Activated naive CD8-positive, alpha-beta T cell treated with anti-CD3 and anti-CD28 coated beads for 36 hours (primary cell): ENCODE measurements at regions not wholly inside any gene's neighbourhood (a gene's known extent, or its start where the extent isn't known, plus 50 kb on each side); places are given as distances from the start of the nearest gene placed in this dataset.

Experiments used
- DNase-seq: peaks from one replicate; pipeline ENCODE4 v3.0.0; 2021
- H3K27ac Mint-ChIP-seq: one replicate; pipeline ENCODE4 v1.8.0; 2022; ENCODE audit warnings: mild to moderate bottlenecking, moderate library complexity, mixed read lengths
- H3K27me3 Mint-ChIP-seq: one replicate; pipeline ENCODE4 v1.8.0; 2022; ENCODE audit warnings: mild to moderate bottlenecking, mixed read lengths
- H3K36me3 Mint-ChIP-seq: one replicate; pipeline ENCODE4 v1.8.0; 2021; ENCODE audit warnings: mild to moderate bottlenecking, mixed read lengths
- H3K4me1 Mint-ChIP-seq: one replicate; pipeline ENCODE4 v1.8.0; 2021; ENCODE audit warnings: mixed read lengths
- H3K4me3 Mint-ChIP-seq: one replicate; pipeline ENCODE4 v1.8.0; 2022; ENCODE audit warnings: mild to moderate bottlenecking, moderate library complexity, mixed read lengths
- H3K9me3 Mint-ChIP-seq: one replicate; pipeline ENCODE4 v1.8.0; 2022; ENCODE audit warnings: mixed read lengths

DNA sequence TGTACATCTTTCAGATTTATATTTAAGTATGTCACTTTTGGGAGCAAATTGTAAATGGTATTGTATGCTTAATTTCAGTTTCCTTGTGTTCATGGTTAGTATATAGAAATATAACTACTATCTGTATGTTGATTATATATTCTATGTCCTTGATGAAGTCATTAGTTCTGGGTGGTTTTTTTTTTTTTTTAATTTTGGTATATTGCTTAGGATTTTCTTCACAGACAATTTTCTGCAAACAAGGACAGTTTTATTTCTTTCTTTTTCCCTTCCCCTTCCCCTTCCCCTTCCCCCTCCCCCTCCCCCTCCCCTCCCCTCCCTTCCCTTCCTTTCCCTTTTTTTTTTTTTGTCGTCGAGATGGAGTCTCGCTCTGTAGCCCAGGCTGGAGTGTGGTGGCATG lies 430.0 kb downstream of the TYW1 start:
- Mint-ChIP-seq H3K27ac (no peak overlapping the region), H3K4me3 (no peak overlapping the region), H3K27me3 (peaks cover 6% of the 10 kb centered on the region), H3K36me3 (no peaks in the 10 kb centered on the region), H3K9me3 (no peaks in the 10 kb centered on the region), H3K4me1 (no peaks in the 10 kb centered on the region)
- no peak for DNase-seq

DNA sequence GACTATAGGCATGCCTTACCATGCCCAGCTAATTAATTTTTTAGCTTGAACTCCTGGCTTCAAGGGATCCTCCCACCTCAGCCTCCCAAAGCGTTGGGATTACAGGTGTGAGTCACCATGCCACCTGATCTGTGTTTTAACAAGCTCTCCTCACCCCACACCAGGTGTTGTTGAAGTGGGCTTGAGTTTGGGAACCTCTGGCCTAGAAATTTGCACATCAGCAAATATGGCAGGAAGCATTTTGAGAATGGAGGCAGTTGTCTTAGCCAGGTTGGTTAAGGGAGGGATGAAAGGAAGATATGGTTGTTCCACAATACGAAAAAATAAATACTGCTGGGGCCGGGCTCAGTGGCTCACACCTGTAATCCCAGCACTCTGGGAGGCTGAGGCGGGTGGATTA lies 433.1 kb downstream of the TYW1 start:
- Mint-ChIP-seq H3K4me1 (no peaks in the 10 kb centered on the region), H3K36me3 (no peaks in the 10 kb centered on the region), H3K27ac (no peak overlapping the region), H3K4me3 (no peak overlapping the region), H3K9me3 (peaks cover 11% of the 10 kb centered on the region), H3K27me3 (peaks cover 6% of the 10 kb centered on the region)
- DNase-seq, result no peak

DNA sequence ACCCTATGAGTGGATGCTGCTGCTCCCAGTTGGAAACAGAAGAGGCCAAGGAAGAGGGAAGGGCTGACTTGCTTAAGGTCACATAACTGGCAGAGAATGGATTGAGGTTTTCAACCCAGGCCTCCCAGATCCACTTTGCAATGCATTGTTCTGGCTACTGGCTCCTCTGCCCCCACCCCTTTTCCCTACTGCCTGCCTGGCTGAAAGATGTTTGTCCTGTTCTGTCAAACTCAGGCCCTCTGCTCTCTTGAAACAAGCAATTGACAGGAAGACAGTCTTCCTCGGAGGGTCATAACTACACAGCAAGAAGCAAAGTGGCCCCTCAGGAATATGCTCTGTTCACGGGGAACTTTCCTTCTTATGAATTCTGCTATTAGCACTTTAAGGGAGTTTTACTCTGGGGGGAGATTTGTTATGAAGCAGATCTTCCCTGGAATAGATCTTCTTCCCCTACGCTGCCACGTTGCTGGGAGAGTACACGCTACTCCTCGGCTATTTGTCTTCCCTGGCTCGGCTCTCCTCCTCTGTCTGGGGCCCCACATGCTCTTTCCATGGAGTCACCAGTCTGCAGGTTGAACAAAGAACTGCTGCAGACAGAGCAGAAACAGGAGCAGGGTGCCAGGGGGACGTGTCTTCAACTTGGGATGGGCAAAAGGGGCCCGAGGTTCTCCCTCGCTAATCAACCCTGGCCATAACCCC lies 436.1 kb downstream of the TYW1 start:
- Mint-ChIP-seq H3K9me3 (peaks cover 11% of the 10 kb centered on the region), H3K36me3 (no peaks in the 10 kb centered on the region)

DNA sequence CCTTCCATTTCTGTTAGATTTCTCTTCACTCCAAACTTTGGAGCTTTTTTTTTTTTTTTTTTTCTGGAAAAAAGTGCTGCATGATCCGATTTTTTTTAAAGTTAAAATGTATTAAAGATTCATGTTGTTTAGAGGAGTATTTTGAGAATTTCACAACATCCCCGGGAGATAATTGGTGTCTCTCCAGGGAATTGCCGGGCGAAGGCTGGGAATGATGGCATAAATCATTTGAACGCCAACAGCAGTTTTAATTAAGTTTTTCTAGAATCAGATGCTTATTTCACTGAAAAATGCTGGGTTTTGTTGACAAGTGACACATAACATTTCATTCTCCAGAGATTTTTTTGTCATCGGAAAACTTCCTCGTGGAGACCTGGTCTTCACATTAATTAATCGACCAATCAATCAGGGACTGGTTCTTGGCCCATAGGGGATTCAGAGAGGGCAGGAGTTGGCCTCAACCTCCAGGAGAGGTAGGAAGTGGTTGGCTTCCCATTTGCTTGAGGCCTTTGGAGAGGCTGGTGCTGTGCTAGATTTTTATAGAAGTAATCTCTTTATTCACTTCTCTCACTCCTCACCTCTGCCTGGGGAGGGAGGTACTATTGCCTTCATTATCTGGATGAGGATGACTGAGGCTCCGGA lies 439.4 kb downstream of the TYW1 start:
- no peaks in the 10 kb centered on the region for H3K4me1 Mint-ChIP-seq

More for the DNA sequence above, 436.1 kb downstream of the TYW1 start:
- Mint-ChIP-seq H3K27me3 (peaks cover 6% of the 10 kb centered on the region), H3K27ac (no peak overlapping the region), H3K4me3 (no peak overlapping the region), H3K4me1 (no peaks in the 10 kb centered on the region)
- no peak for DNase-seq

DNA sequence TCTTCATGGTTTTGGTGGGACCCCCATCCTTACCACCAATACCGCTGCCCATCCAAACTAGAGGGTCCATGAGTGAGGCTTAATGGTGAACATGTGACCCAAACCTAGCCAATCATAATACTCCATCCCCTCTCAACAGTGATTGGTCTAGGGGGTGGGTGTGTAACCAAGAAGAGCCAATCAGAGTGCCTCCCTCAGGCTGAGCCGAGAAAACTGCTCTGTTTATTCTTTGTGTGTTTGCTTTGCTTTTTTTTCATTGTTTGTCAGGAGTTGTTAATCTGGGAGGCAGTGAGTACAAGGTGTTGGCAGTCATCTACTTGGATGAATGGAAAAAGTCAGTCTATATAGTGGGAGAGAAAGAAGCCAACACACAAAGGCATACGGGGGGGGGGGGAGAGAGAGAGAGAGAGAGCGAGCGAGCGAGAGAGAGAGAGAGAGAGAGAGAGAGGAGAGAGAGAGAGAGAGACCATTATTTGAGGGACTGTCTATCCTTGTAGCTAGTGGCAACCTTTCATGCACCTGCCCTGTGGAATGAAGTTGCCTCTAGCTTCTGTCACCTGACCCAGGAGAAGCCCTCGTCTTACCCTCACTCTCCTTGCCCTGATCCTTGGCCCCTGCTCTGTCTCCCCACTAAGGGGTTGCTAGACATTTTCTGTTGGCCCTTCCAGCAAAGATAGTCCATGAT lies 441.7 kb downstream of the TYW1 start:
- no peak for DNase-seq
- H3K4me1 Mint-ChIP-seq, result no peaks in the 10 kb centered on the region
- no peak overlapping the region for H3K27ac Mint-ChIP-seq

More for the DNA sequence above, 439.4 kb downstream of the TYW1 start:
- Mint-ChIP-seq H3K4me3 (no peak overlapping the region), H3K9me3 (peaks cover 11% of the 10 kb centered on the region), H3K27ac (no peak overlapping the region), H3K27me3 (no peaks in the 10 kb centered on the region), H3K36me3 (no peaks in the 10 kb centered on the region)
- DNase-seq, result no peak

DNA sequence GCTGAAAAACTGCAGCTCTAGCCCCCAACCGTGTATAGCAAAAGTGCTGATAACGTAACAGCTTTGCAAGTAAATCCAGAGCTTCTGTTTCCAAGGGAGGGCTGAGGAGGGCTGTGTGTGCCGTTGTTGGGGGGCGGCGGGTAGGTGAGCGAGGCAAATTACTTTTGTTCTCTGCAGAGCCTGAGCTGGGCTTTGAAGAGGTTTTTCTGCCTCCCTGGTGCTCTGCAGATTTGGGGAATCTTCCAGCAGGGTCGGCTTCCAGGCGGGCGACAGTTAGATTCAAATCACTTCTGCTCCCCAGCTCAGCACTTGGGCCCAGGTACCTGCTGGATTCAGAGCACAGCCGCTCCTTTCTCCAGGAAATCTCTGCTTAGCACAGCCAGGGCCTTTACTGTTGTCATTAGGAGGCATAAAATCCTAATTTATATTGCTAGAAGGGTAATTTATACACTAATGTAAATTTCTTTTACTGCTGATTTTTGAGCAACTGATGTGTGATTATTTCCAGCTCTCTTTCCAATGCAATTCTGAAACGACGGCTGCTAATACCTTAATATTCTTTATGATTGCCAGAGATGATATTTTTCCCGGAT lies 442.4 kb downstream of the TYW1 start:
- Mint-ChIP-seq H3K36me3 (no peaks in the 10 kb centered on the region), H3K27me3 (no peaks in the 10 kb centered on the region), H3K4me3 (no peak overlapping the region), H3K4me1 (no peaks in the 10 kb centered on the region), H3K27ac (no peak overlapping the region), H3K9me3 (peaks cover 1% of the 10 kb centered on the region)
- DNase-seq, result no peak

More for the DNA sequence above, 441.7 kb downstream of the TYW1 start:
- no peaks in the 10 kb centered on the region for H3K36me3 Mint-ChIP-seq
- peaks cover 6% of the 10 kb centered on the region for H3K9me3 Mint-ChIP-seq
- H3K4me3 Mint-ChIP-seq, result no peak overlapping the region
- H3K27me3 Mint-ChIP-seq, result no peaks in the 10 kb centered on the region

DNA sequence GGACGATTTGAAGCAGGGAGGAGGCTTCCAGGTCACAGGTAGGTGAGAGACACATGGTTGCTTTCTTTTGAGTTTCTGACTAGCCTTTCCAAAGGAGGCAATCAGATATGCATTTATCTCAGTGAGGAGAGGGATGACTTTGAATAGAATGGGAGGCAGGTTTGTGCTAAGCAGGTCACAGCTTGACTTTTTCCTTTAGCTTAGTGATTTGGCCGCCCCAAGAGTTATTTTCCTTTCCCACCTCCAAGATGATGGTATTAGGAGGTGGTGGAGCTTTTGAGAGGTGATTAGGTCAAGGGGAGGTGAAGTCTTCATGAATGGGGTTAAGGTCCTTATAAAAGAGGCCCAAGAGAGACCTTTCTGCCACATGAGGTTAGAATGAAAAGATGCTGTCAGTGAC lies 443.7 kb downstream of the TYW1 start:
- Mint-ChIP-seq H3K36me3 (no peaks in the 10 kb centered on the region), H3K9me3 (peaks cover 2% of the 10 kb centered on the region), H3K27ac (no peak overlapping the region), H3K4me1 (no peaks in the 10 kb centered on the region), H3K4me3 (no peak overlapping the region), H3K27me3 (no peaks in the 10 kb centered on the region)
- no peak for DNase-seq

DNA sequence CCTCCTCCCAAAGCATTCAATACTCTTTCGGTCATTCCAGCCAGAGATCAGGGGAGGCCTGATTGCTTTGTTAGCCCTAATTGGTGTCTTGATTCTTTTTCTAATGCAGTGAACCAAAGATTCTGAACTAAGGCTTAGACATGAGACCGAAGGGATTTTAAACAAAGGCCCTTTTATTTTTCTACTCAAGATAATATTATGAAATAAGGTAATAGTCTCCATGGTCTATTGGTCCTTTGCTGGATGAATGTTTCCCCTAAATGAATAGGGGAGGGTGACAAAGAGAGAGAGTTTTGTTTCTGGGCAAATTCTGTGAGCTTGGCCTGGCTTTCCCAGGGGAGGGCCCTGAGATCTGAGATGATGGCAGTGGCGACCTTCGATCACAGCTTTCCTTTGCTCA lies 449.1 kb downstream of the TYW1 start:
- peaks cover 2% of the 10 kb centered on the region for H3K9me3 Mint-ChIP-seq
- no peak for DNase-seq
- H3K36me3 Mint-ChIP-seq, result no peaks in the 10 kb centered on the region
- H3K27ac Mint-ChIP-seq, result no peak overlapping the region
- H3K4me3 Mint-ChIP-seq, result no peak overlapping the region
- no peaks in the 10 kb centered on the region for H3K4me1 Mint-ChIP-seq
- no peaks in the 10 kb centered on the region for H3K27me3 Mint-ChIP-seq

DNA sequence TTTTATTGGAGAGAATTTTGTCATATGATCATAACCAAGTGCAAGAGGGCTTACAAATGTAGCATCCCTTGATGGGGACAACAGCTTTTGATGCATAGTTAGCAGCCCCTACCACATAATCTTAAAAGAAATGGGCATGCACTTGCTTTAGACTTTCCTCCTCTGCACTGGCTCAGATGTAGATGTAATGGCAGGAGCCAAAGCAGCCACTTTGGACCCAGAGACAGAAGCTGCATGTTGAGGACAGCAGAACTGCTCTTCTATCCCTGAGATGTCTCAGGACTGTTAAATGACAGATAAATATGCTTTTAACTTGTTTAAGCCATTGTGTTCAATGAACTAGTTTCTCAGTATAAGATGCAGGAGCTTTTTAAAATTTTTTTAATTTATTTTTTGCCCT lies 450.7 kb downstream of the TYW1 start:
- no peak overlapping the region for H3K27ac Mint-ChIP-seq
- no peak for DNase-seq
- H3K9me3 Mint-ChIP-seq, result peaks cover 2% of the 10 kb centered on the region
- H3K36me3 Mint-ChIP-seq, result no peaks in the 10 kb centered on the region
- no peaks in the 10 kb centered on the region for H3K27me3 Mint-ChIP-seq
- no peaks in the 10 kb centered on the region for H3K4me1 Mint-ChIP-seq
- no peak overlapping the region for H3K4me3 Mint-ChIP-seq

DNA sequence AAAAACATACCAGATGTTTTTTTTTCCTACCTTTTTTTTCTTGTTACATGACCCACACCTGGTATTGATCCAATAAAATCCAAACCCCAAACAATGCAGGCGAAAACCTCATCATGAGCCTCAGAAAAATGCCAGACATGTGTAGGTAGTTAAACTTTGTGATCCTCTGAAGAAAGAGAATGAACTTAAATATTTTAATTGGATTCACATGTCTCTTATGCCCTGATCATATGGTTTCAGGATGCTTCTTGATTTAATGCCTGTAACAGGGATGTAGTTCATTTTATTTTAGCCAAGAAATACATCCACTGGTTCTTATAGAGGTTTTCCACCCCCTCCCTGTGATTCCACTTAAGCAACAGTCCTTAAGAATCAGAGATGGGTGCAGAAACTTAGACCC lies 451.6 kb downstream of the TYW1 start:
- peaks cover 2% of the 10 kb centered on the region for H3K9me3 Mint-ChIP-seq

DNA sequence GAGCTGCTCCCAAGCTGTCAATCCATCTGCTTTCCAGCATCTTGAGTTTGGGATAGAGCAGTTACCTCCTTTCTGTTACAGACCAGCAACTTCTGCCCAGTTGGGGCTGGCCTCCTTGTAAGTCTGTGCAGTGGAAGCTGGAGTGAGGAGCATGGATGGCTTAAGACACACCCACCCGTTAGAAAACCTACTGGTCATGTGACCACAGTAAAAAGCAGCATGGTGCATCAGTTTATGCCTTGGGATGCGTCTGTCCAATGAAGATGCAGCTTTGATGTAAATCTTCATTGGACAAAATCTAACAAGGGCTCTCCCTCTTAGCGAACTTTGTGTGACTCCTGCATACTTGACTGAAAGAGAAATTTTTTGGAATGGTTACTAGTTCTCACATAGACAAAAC lies 453.5 kb downstream of the TYW1 start:
- Mint-ChIP-seq H3K4me3 (no peak overlapping the region), H3K9me3 (peaks cover under 1% of the 10 kb centered on the region), H3K36me3 (no peaks in the 10 kb centered on the region), H3K27ac (no peak overlapping the region), H3K4me1 (no peaks in the 10 kb centered on the region), H3K27me3 (peaks cover 6% of the 10 kb centered on the region)
- DNase-seq, result no peak

More for the DNA sequence above, 451.6 kb downstream of the TYW1 start:
- no peaks in the 10 kb centered on the region for H3K27me3 Mint-ChIP-seq
- H3K36me3 Mint-ChIP-seq, result no peaks in the 10 kb centered on the region
- H3K4me3 Mint-ChIP-seq, result no peak overlapping the region
- H3K4me1 Mint-ChIP-seq, result no peaks in the 10 kb centered on the region
- no peak overlapping the region for H3K27ac Mint-ChIP-seq
- DNase-seq, result no peak

DNA sequence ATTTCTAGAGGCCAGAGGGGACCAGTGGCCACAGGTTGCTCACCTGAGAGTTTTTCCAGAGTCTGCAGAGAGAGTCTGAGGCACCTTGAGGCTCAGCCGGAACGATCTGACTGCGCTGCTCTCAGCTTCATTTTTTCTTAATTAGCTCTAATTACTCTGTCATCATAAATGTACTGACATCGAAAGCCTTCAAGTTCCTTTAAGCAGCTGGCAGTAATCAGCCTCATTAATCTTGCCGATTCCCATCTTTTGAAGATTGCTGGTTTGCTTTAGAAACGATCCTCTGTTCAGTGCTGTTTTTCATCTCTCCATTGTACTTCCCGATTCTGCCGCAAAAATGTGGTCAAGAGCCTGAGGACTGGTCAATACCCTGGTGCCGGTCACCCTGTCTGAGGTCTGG lies 454.7 kb downstream of the TYW1 start:
- Mint-ChIP-seq H3K9me3 (no peaks in the 10 kb centered on the region), H3K4me1 (no peaks in the 10 kb centered on the region), H3K36me3 (no peaks in the 10 kb centered on the region), H3K27ac (no peak overlapping the region), H3K4me3 (no peak overlapping the region), H3K27me3 (peaks cover 14% of the 10 kb centered on the region)
- DNase-seq, result no peak

DNA sequence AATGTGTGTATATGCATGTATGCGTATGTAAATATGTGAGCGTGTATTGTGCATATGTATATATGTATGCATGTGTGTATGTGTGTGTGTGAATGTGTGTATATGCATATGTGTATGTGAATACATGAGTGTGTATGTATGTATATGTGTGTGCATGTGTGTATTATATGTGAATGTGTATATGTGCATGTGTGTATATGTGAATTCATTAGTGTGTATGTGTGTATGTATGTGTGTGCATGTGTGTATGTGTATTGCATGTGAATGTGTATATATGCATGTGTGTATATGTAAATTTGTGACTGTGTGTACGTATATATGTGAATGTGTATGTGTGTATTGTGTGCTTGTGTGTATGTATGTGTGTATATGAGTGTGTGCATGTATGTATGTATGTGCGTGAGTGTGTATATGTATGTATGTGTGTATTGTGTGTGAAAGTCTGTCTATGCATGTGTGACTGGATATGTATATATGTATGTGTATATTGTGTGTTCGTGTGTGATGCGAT lies 455.9 kb downstream of the TYW1 start:
- no peak overlapping the region for H3K27ac Mint-ChIP-seq
- no peaks in the 10 kb centered on the region for H3K9me3 Mint-ChIP-seq
- peaks cover 19% of the 10 kb centered on the region for H3K27me3 Mint-ChIP-seq
- no peak for DNase-seq
- H3K4me3 Mint-ChIP-seq, result no peak overlapping the region
- no peaks in the 10 kb centered on the region for H3K4me1 Mint-ChIP-seq
- H3K36me3 Mint-ChIP-seq, result no peaks in the 10 kb centered on the region

DNA sequence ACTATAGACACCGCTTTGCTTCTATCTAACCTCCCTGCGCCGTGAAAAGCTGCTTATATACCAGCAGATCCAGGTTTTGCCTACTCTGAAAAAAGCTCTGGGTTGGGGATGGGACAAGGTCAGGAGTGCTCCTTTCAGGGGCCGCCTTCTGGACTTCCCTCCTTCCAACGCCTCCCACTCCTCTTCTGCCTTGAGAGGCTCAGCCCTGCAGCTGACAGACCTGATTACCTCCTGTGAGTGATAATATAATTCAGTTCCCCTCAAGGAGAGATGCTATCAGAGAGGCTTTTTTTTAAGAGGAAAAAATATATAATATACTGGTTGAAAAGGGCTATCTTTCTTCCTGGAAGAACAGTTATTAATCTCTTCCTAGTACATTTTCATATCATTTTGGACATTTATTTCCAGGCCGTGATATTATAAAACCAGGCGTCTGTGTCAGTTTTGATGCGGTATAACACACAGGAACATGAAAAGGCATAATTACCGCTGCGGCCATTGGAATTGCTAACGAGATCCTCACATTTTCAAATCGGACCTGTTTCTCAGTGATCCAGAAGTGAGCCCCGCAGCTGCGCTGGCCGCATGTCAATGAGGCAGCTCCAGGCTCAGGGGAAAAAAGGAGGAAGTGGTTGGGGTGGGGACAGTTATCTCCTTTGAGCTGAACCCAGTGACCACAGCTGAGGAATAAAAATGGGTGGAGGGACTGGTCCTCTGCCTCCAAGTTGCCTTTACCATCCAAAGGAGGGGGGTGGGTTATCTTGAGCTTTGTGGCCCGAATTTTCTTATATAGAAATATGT lies 457.1 kb downstream of the TYW1 start:
- Mint-ChIP-seq H3K27ac (no peak overlapping the region), H3K4me1 (no peaks in the 10 kb centered on the region), H3K36me3 (no peaks in the 10 kb centered on the region), H3K9me3 (no peaks in the 10 kb centered on the region), H3K4me3 (no peak overlapping the region), H3K27me3 (peaks cover 26% of the 10 kb centered on the region)
- DNase-seq, result no peak
